BE2C (cell line): ENCODE measurements at regions not wholly inside any gene's neighbourhood (a gene's known extent, or its start where the extent isn't known, plus 50 kb on each side); places are given as distances from the start of the nearest gene placed in this dataset.
"Not testable (repeated sequence)": the region's sequence is repeated elsewhere in the genome, so short reads cannot be mapped to it uniquely, and the experiment has no call there.

Source experiments
- DNase-seq: peaks from one replicate; pipeline ENCODE4 v3.0.0-alpha.2; 2020
- H3K27me3 ChIP-seq: fragments of 250-450 bp; sonication (Bioruptor Pico); 2 replicates; pipeline ENCODE4 v1.5.1; 2020; ENCODE audit warnings: mild to moderate bottlenecking
- H3K36me3 ChIP-seq: fragments of 250-450 bp; sonication (Bioruptor Pico); 2 replicates; pipeline ENCODE4 v1.5.1; 2020; ENCODE audit warnings: mild to moderate bottlenecking
- H3K4me1 ChIP-seq: fragments of 250-450 bp; sonication (Bioruptor Pico); 2 replicates; pipeline ENCODE4 v1.5.1; 2020
- H3K4me3 ChIP-seq: 2 replicates; pipeline ENCODE4 v1.5.1; 2011; ENCODE audit warnings: low read depth, low read length
- H3K9me3 ChIP-seq: fragments of 250-450 bp; sonication (Bioruptor Pico); 2 replicates; pipeline ENCODE4 v1.5.1; 2020
- TF ChIP-seq, protein P1 (sequence below): IDR thresholded peaks from 2 replicates; pipeline ENCODE4 v1.5.1; 2012; ENCODE audit warnings: mild to moderate bottlenecking, low read depth, low read length

DNA sequence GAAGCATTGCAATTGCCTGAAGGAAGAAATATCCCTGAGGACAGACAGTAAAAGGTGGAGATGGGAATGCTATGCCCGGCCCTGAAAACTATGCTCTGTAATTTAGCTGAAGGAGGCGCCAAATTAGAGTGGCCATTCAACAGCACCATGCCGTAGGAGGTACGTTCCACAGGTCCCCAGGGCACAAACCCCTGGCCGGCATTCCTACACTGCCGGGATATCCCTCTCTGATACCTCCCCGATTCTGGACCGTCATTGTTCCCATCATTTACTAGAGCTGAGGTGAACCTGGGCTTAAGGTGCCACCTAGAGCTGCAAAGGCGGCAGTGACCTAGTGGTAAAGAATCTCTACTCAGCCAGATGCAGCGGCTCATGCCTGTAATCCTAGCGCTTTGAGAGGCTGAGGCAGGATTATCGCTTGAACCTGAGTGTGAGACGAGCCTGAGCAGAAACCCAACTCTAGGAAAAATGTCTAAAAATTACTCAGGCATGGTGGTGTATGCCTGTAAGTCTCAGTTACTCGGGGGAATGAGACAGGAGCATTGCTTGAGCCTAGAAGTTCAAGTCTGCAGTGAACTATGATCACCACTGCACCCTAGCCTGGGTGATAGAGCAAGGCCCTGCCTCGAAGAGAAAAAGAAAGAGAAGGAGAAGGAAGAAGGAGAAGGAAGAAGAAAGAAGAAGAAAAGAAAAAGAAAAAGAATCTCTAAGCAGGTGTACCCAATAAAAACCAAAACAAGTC lies 53.0 kb upstream of the TNKS2 start:
- DNase-seq, result no peak
- Histone ChIP-seq H3K4me1 (no peaks in the 10 kb centered on the region), H3K36me3 (no peaks in the 10 kb centered on the region), H3K4me3 (no peak overlapping the region), H3K9me3 (no peaks in the 10 kb centered on the region), H3K27me3 (no peaks in the 10 kb centered on the region)
- TF ChIP-seq, protein P1, sequence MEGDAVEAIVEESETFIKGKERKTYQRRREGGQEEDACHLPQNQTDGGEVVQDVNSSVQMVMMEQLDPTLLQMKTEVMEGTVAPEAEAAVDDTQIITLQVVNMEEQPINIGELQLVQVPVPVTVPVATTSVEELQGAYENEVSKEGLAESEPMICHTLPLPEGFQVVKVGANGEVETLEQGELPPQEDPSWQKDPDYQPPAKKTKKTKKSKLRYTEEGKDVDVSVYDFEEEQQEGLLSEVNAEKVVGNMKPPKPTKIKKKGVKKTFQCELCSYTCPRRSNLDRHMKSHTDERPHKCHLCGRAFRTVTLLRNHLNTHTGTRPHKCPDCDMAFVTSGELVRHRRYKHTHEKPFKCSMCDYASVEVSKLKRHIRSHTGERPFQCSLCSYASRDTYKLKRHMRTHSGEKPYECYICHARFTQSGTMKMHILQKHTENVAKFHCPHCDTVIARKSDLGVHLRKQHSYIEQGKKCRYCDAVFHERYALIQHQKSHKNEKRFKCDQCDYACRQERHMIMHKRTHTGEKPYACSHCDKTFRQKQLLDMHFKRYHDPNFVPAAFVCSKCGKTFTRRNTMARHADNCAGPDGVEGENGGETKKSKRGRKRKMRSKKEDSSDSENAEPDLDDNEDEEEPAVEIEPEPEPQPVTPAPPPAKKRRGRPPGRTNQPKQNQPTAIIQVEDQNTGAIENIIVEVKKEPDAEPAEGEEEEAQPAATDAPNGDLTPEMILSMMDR, result peak; percentile 46

DNA sequence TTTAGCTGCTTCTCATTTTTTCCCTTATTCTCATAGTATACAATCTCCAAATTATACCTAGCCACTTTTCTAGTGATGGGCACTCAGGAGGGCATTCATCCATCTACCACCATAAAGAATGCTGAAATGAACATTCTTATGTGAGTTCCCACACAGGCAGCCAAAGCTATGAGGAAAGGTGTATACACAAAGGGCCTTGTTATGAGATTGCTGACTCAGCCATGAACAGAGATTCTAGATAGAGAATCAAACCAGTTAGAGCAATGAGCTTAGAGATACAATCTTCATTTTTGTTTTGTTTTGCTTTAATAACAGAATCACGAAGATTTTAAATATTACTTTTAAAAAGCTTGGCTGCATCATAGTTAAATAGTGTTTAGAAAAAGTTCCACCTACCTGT lies 54.8 kb upstream of the TNKS2 start:
- Histone ChIP-seq H3K36me3 (no peaks in the 10 kb centered on the region), H3K4me1 (no peaks in the 10 kb centered on the region), H3K9me3 (no peaks in the 10 kb centered on the region), H3K27me3 (0 out of 2 replicates have a peak, but pooled peaks cover 2% of the 10 kb centered on the region), H3K4me3 (no peak overlapping the region)
- TF ChIP-seq, protein P1, result no peak
- DNase-seq, result no peak

DNA sequence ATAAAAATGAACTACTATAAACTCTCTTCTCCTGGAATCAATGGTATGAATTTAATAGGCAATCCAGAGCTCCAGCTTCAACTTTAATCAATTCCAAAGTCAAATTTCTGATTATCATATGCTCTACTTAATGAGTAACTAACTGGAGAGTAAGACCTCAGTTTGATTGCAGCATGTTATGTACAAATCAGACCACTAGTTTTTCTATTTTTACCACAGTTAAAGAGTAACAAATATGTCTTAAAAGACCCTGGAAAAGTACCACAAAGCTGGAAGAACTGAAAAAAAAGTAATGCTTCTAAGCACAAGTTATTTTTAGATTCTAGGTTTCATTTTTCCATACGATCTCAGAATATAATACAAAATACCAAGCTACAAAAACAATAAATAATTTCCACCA lies 56.0 kb upstream of the TNKS2 start:
- H3K27me3 ChIP-seq, result peaks cover 13% of the 10 kb centered on the region
- H3K4me3 ChIP-seq, result no peak overlapping the region
- DNase-seq, result no peak
- H3K36me3 ChIP-seq, result no peaks in the 10 kb centered on the region
- TF ChIP-seq, protein P1, result no peak
- H3K4me1 ChIP-seq, result no peaks in the 10 kb centered on the region
- H3K9me3 ChIP-seq, result no peaks in the 10 kb centered on the region

DNA sequence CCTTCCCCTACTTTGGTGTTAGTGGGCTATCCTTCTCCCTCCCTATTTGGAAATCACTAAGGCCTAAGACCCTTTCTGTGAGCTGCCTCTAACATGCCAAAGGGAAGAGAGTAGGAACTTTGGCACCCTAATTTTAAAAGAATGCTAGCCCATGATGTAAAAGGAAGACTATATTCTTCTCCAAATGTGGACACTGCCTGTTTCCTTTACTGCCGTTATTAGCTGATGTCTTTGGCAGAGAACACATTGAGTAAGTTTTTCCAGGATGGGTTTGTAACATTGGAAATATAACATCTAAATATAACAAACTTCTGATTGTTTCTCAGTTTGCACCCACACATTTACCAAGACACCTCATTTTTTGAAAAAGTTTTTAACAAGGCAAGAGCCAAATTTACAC lies 56.9 kb upstream of the TNKS2 start:
- TF ChIP-seq, protein P1, result no peak
- Histone ChIP-seq H3K9me3 (no peaks in the 10 kb centered on the region), H3K27me3 (peaks cover 13% of the 10 kb centered on the region), H3K36me3 (no peaks in the 10 kb centered on the region), H3K4me3 (no peak overlapping the region), H3K4me1 (no peaks in the 10 kb centered on the region)
- DNase-seq, result no peak

DNA sequence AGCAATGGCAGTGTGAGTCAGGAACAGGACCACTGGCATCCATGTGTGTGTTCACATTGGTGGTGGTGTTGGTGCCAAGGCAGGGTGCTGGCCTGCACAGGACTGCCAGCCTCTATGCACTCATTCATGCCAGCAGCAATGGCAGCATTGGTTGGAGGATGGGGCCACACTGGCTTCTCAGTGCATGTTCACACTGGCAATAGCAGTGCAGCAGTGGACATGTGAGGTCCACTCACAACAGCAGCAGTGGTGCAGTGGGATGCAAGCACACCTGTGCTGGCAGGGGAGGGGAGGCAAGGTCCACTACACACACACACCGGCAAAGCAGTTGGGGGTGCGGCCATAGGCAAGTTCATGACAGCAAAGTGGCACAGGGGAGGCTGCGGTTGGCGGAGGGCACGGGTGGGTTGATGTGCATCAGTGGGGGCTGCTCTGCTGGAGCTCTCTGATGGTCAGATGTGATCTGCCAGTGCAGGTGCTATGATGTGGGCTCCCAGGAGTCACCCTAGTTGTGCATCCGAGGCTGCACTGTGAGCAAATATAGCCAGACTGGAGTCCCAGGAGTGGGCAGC lies 57.8 kb upstream of the TNKS2 start:
- H3K9me3 ChIP-seq, result no peaks in the 10 kb centered on the region
- no peaks in the 10 kb centered on the region for H3K4me1 ChIP-seq
- H3K27me3 ChIP-seq, result peaks cover 17% of the 10 kb centered on the region
- no peak for DNase-seq
- TF ChIP-seq, protein P1, result no peak
- H3K4me3 ChIP-seq, result no peak overlapping the region
- H3K36me3 ChIP-seq, result no peaks in the 10 kb centered on the region

DNA sequence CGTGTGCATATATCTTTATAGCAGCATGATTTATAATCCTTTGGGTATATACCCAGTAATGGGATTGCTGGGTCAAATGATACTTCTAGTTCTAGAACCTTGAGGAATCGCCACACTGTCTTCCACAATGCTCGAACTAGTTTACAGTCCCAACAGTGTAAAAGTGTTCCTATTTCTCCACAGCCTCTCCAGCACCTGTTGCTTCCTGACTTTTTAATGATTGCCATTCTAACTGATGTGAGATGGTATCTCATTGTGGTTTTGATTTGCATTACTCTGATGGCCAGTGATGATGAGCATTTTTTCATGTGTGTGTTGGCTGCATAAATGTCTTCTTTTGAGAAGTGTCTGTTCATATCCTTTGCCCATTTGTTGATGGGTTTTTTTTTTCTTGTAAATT lies 66.0 kb upstream of the TNKS2 start:
- not testable (repeated sequence) for H3K27me3 ChIP-seq, H3K9me3 ChIP-seq, H3K4me3 ChIP-seq, H3K4me1 ChIP-seq, DNase-seq, H3K36me3 ChIP-seq

DNA sequence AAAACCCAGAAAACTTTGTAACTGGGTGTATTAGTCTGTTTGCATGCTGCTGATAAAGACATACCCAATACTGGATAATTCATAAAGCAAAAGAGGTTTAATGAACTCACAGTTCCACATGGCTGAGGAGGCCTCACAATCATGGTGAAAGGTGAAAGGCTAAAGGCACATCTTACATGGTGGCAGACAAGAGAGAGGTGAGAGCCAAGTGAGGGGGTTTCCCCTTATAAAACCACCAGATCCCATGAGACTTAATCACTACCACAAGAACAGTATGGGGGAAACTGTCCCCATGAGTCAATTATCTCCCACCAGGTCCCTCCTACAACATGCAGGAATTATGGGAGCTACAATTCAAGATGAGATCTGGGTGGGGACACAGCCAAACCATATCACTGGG lies 68.9 kb upstream of the TNKS2 start:
- H3K4me1 ChIP-seq, DNase-seq: not testable (repeated sequence)

More for the DNA sequence above, 68.9 kb upstream of the TNKS2 start:
- H3K4me3 ChIP-seq, H3K27me3 ChIP-seq, H3K9me3 ChIP-seq, H3K36me3 ChIP-seq: not testable (repeated sequence)
